OCI-LY1 (cell line): ENCODE measurements at regions not wholly inside any gene's neighbourhood (a gene's known extent, or its start where the extent isn't known, plus 50 kb on each side); places are given as distances from the start of the nearest gene placed in this dataset.

Experiments
- H2AFZ ChIP-seq: fragments of 200-600 bp; sonication (generic), shearing (Covaris generic); 2 replicates; pipeline ENCODE4 v1.6.0; 2014; ENCODE audit warnings: antibody characterized with exemption, mild to moderate bottlenecking, low read length
- H3F3A ChIP-seq: fragments of 200-600 bp; sonication (generic), shearing (Covaris generic); 2 replicates; pipeline ENCODE4 v1.6.0; 2014; ENCODE audit warnings: mild to moderate bottlenecking, antibody characterized with exemption, low read length, moderate library complexity; ENCODE audit not compliant: insufficient read depth
- H3K27ac ChIP-seq: fragments of 200-600 bp; sonication (generic); 2 replicates; pipeline ENCODE4 v1.5.1; 2014; ENCODE audit warnings: low read length, mixed run types, mild to moderate bottlenecking, low read depth; ENCODE audit not compliant: poor library complexity, severe bottlenecking
- H3K27me3 ChIP-seq: fragments of 200-600 bp; sonication (generic); 2 replicates; pipeline ENCODE4 v1.6.0; 2014; ENCODE audit warnings: antibody characterized with exemption, mild to moderate bottlenecking, low read length, moderate library complexity; ENCODE audit not compliant: insufficient read depth
- H3K36me3 ChIP-seq: fragments of 200-600 bp; sonication (generic); 2 replicates; pipeline ENCODE4 v1.6.1; 2014; ENCODE audit warnings: mild to moderate bottlenecking, antibody characterized with exemption, low read length, moderate library complexity, mixed read lengths; ENCODE audit not compliant: insufficient read depth
- H3K4me1 ChIP-seq: fragments of 200-600 bp; sonication (generic); 2 replicates; pipeline ENCODE4 v1.5.1; 2014; ENCODE audit warnings: mild to moderate bottlenecking, low read length, moderate library complexity; ENCODE audit not compliant: insufficient read depth, severe bottlenecking
- H3K4me2 ChIP-seq: fragments of 200-600 bp; sonication (generic), shearing (Covaris generic); 2 replicates; pipeline ENCODE4 v1.6.1; 2014; ENCODE audit warnings: low read length
- H3K4me3 ChIP-seq: fragments of 200-600 bp; sonication (generic); 2 replicates; pipeline ENCODE4 v1.5.1; 2014; ENCODE audit warnings: low read length, low read depth, mild to moderate bottlenecking, mixed read lengths; ENCODE audit not compliant: poor library complexity, severe bottlenecking
- H3K79me2 ChIP-seq: fragments of 200-600 bp; shearing (Covaris generic); 2 replicates; pipeline ENCODE4 v1.6.1; 2016; ENCODE audit warnings: mixed run types, low read length, mixed read lengths; ENCODE audit not compliant: insufficient read depth
- H3K9ac ChIP-seq: fragments of 200-600 bp; sonication (generic), shearing (Covaris generic); 2 replicates; pipeline ENCODE4 v1.6.1; 2014; ENCODE audit warnings: mild to moderate bottlenecking, low read length, mixed read lengths
- H3K9me2 ChIP-seq: fragments of 200-600 bp; sonication (generic), shearing (Covaris generic); 2 replicates; pipeline ENCODE4 v1.6.1; 2014; ENCODE audit warnings: low read depth, mild to moderate bottlenecking, low read length, mixed read lengths
- H3K9me3 ChIP-seq: fragments of 200-600 bp; shearing (Covaris generic); 2 replicates; pipeline ENCODE4 v1.6.1; 2014; ENCODE audit warnings: low read length, mixed read lengths
- H4K20me1 ChIP-seq: fragments of 200-600 bp; sonication (generic), shearing (Covaris generic); 2 replicates; pipeline ENCODE4 v1.6.0; 2016; ENCODE audit warnings: mild to moderate bottlenecking, low read length; ENCODE audit not compliant: insufficient read depth
- CTCF ChIP-seq: fragments of 200-600 bp; sonication (generic), shearing (Covaris generic); IDR thresholded peaks from 2 replicates; pipeline ENCODE4 v1.5.1; 2017; ENCODE audit warnings: mild to moderate bottlenecking, antibody characterized with exemption, low read length, moderate library complexity, mixed read lengths
- EZH2 ChIP-seq: fragments of 200-600 bp; sonication (generic), shearing (Covaris generic); IDR thresholded peaks from 2 replicates; pipeline ENCODE4 v1.8.0; 2017; ENCODE audit warnings: borderline replicate concordance, mixed run types, mild to moderate bottlenecking, antibody characterized with exemption, low read length, moderate library complexity, mixed read lengths

DNA sequence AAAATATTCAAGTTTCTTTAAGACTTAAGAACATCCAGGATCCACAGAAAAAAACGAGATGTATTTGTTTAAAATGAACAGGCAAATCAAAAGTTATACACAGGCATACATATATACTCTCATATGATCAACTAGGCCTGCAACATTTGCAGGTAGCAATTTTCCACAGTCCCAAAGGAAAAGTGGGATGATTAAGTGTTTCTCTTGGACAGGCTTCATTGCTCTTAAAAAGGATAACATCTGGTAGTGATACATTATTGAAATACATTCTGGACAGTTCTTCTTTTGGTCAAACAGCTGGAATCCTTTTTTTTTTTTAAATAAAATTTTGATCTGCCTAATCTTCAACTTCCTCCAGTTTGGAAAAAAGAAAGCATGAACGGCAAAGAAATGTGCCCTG lies 114.8 kb upstream of the TDRD3 start:
- TF ChIP-seq CTCF, result no peak
- no peak for TF ChIP-seq EZH2
- Histone ChIP-seq H3K9me2 (no peaks in the 10 kb centered on the region), H3K36me3 (no peaks in the 10 kb centered on the region)

GRCh38 chr13:60282708-60283107 lies 114.3 kb upstream of the TDRD3 start:
- TF ChIP-seq EZH2 (no peak), CTCF (no peak)
- Histone ChIP-seq H3K36me3 (no peaks in the 10 kb centered on the region), H3K4me3 (no peak overlapping the region), H3K9me3 (no peaks in the 10 kb centered on the region), H3F3A (no peaks in the 10 kb centered on the region), H4K20me1 (no peaks in the 10 kb centered on the region), H3K27ac (no peak overlapping the region), H3K9me2 (no peaks in the 10 kb centered on the region), H3K27me3 (no peaks in the 10 kb centered on the region), H3K4me1 (no peaks in the 10 kb centered on the region), H3K4me2 (no peak overlapping the region), H3K9ac (no peak overlapping the region), H3K79me2 (no peaks in the 10 kb centered on the region), H2AFZ (no peak overlapping the region)

More for the DNA sequence above, 114.8 kb upstream of the TDRD3 start:
- H3K4me3 ChIP-seq, result no peak overlapping the region
- no peak overlapping the region for H3K9ac ChIP-seq
- H3K79me2 ChIP-seq, result no peaks in the 10 kb centered on the region
- no peaks in the 10 kb centered on the region for H3K9me3 ChIP-seq
- H4K20me1 ChIP-seq, result no peaks in the 10 kb centered on the region
- H3F3A ChIP-seq, result no peaks in the 10 kb centered on the region
- no peak overlapping the region for H3K27ac ChIP-seq
- no peaks in the 10 kb centered on the region for H3K4me1 ChIP-seq
- no peaks in the 10 kb centered on the region for H3K27me3 ChIP-seq
- no peak overlapping the region for H3K4me2 ChIP-seq
- H2AFZ ChIP-seq, result no peak overlapping the region

DNA sequence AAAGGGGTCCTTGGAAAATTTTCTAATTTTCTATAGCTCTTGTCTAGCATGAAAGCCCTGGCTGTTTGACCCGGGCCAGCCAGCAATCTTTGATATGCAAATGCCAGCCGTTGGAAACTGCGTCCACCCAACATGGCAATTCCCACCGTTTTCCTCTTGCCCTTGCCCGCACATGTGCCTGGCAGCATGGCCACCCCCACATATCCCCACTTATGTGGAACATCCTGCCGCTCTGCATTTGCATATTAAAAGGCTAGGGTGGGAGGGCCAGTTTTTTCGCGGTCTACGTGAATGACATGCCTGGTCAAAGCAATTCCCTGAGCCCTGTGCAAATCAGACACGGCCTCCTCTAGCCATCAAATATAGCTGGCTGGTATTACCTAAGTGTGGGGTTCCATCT lies 110.3 kb upstream of the TDRD3 start:
- TF ChIP-seq CTCF (no peak), EZH2 (no peak)
- Histone ChIP-seq H3K9me2 (no peaks in the 10 kb centered on the region), H3F3A (no peaks in the 10 kb centered on the region), H3K36me3 (no peaks in the 10 kb centered on the region), H3K9ac (no peak overlapping the region), H3K4me2 (no peak overlapping the region), H3K4me1 (no peaks in the 10 kb centered on the region), H3K79me2 (no peaks in the 10 kb centered on the region), H3K27me3 (no peaks in the 10 kb centered on the region), H3K9me3 (no peaks in the 10 kb centered on the region), H3K4me3 (no peak overlapping the region), H4K20me1 (no peaks in the 10 kb centered on the region), H3K27ac (no peak overlapping the region), H2AFZ (no peak overlapping the region)
